Renal cortical epithelial cell (primary cell): ENCODE measurements at regions not wholly inside any gene's neighbourhood (a gene's known extent, or its start where the extent isn't known, plus 50 kb on each side); places are given as distances from the start of the nearest gene placed in this dataset.
"Not testable (repeated sequence)": the region's sequence is repeated elsewhere in the genome, so short reads cannot be mapped to it uniquely, and the experiment has no call there.

Source experiments
- DNase-seq: peaks from one replicate; pipeline ENCODE4 v3.0.0-alpha.2; 2011; ENCODE audit warnings: low read depth

- DNase-seq = no peak
Observed at GRCh38 chr20:5492937-5493336, 117.9 kb downstream of the GPCPD1 start.

- DNase-seq = no peak
Observed at GRCh38 chr20:5491455-5491854, 119.4 kb downstream of the GPCPD1 start.

GRCh38 chr20:5489601-5490000, 121.2 kb downstream of the GPCPD1 start:
- no peak for DNase-seq

- DNase-seq = no peak
Observed at GRCh38 chr20:5488823-5489222, 122.0 kb downstream of the GPCPD1 start.

GRCh38 chr20:5486377-5487054, 124.3 kb downstream of the GPCPD1 start:
- no peak for DNase-seq

GRCh38 chr20:5484926-5485325, 125.9 kb downstream of the GPCPD1 start:
- no peak for DNase-seq

GRCh38 chr20:5484346-5484745, 126.5 kb downstream of the GPCPD1 start:
- no peak for DNase-seq

GRCh38 chr20:5482791-5483190, 128.0 kb downstream of the GPCPD1 start:
- no peak for DNase-seq

- DNase-seq = no peak
Observed at GRCh38 chr20:5481872-5482271, 128.9 kb downstream of the GPCPD1 start.

- no peak for DNase-seq
Observed at GRCh38 chr20:5480824-5481600, 129.8 kb downstream of the GPCPD1 start.

GRCh38 chr20:5474646-5475550, 135.9 kb downstream of the GPCPD1 start:
- no peak for DNase-seq

GRCh38 chr20:5471866-5472265, 138.9 kb downstream of the GPCPD1 start:
- DNase-seq = not testable (repeated sequence)

- no peak for DNase-seq
Observed at GRCh38 chr20:5471368-5471767, 139.4 kb downstream of the GPCPD1 start.

- DNase-seq = no peak
Observed at GRCh38 chr20:5470943-5471342, 139.9 kb downstream of the GPCPD1 start.

- DNase-seq = no peak
Observed at GRCh38 chr20:5470458-5470857, 140.3 kb downstream of the GPCPD1 start.

GRCh38 chr20:5469111-5469510, 141.7 kb downstream of the GPCPD1 start:
- no peak for DNase-seq

- no peak for DNase-seq
Observed at GRCh38 chr20:5467086-5467485, 143.7 kb downstream of the GPCPD1 start.

GRCh38 chr20:5465604-5465927, 145.2 kb downstream of the GPCPD1 start:
- no peak for DNase-seq

GRCh38 chr20:5464901-5465603, 145.8 kb downstream of the GPCPD1 start:
- no peak for DNase-seq

- DNase-seq = no peak
Observed at GRCh38 chr20:5463007-5463686, 146.4 kb upstream of the PROKR2 start.

- not testable (repeated sequence) for DNase-seq
Observed at GRCh38 chr20:5453745-5454144, 137.0 kb upstream of the PROKR2 start.
